Stomach (tissue), 4 donors: ENCODE measurements at regions not wholly inside any gene's neighbourhood (a gene's known extent, or its start where the extent isn't known, plus 50 kb on each side); places are given as distances from the start of the nearest gene placed in this dataset.

Experiments
- EP300 ChIP-seq: sonication (generic); formaldehyde crosslinking; IDR thresholded peaks from one replicate; pipeline ENCODE4 v1.6.1; 2017; ENCODE audit warnings: antibody characterized with exemption
- POLR2AphosphoS5 ChIP-seq, 3 donors: sonication (generic); formaldehyde crosslinking; IDR thresholded peaks; one replicate each; pipeline ENCODE4 v1.6.1; 2016; ENCODE audit warnings: antibody characterized with exemption in 3 of 3

- TF ChIP-seq EP300: no peak
- TF ChIP-seq POLR2AphosphoS5 (IDR thresholded peaks at IDR 0.05): no peak
Measured at GRCh38 chr7:156101355-156101754, 289.1 kb upstream of the SHH start.
